Cerebellar cortex (tissue), 1 donor: ENCODE measurements at regions not wholly inside any gene's neighbourhood (a gene's known extent, or its start where the extent isn't known, plus 50 kb on each side); places are given as distances from the start of the nearest gene placed in this dataset.

Experiments used
- DNase-seq: peaks from one replicate; pipeline ENCODE4 v3.0.0-alpha.2; 2015; ENCODE audit warnings: low spot score

GRCh38 chr20:12371990-12372389, 454.3 kb downstream of the BTBD3 start:
- no peak for DNase-seq

GRCh38 chr20:12372557-12372956, 454.9 kb downstream of the BTBD3 start:
- DNase-seq = no peak

GRCh38 chr20:12375967-12376366, 458.3 kb downstream of the BTBD3 start:
- DNase-seq = no peak

GRCh38 chr20:12383821-12384220, 466.1 kb downstream of the BTBD3 start:
- no peak for DNase-seq

- DNase-seq = no peak
Measured at GRCh38 chr20:12386821-12387220, 469.1 kb downstream of the BTBD3 start.

GRCh38 chr20:12391099-12391498, 473.4 kb downstream of the BTBD3 start:
- no peak for DNase-seq

- DNase-seq = no peak
Measured at GRCh38 chr20:12394786-12395185, 477.1 kb downstream of the BTBD3 start.

GRCh38 chr20:12395353-12395752, 477.7 kb downstream of the BTBD3 start:
- DNase-seq = no peak

GRCh38 chr20:12395760-12396159, 478.1 kb downstream of the BTBD3 start:
- no peak for DNase-seq

- no peak for DNase-seq
Measured at GRCh38 chr20:12399110-12399836, 481.6 kb downstream of the BTBD3 start.

- no peak for DNase-seq
Measured at GRCh38 chr20:12404941-12405340, 487.2 kb downstream of the BTBD3 start.

GRCh38 chr20:12406978-12407377, 489.3 kb downstream of the BTBD3 start:
- no peak for DNase-seq

- DNase-seq = no peak
Measured at GRCh38 chr20:12409501-12409900, 491.8 kb downstream of the BTBD3 start.

- no peak for DNase-seq
Measured at GRCh38 chr20:12410783-12411182, 493.1 kb downstream of the BTBD3 start.

GRCh38 chr20:12411246-12411940, 493.7 kb downstream of the BTBD3 start:
- peak; percentile 78 for DNase-seq

- DNase-seq = no peak
Measured at GRCh38 chr20:12413116-12413515, 495.4 kb downstream of the BTBD3 start.

GRCh38 chr20:12414446-12415274, 497.0 kb downstream of the BTBD3 start:
- DNase-seq = no peak

GRCh38 chr20:12416281-12416680, 498.6 kb downstream of the BTBD3 start:
- no peak for DNase-seq

- no peak for DNase-seq
Measured at GRCh38 chr20:12433724-12434123, 516.0 kb downstream of the BTBD3 start.

GRCh38 chr20:12434672-12435071, 517.0 kb downstream of the BTBD3 start:
- DNase-seq = no peak

- no peak for DNase-seq
Measured at GRCh38 chr20:12435268-12435667, 517.6 kb downstream of the BTBD3 start.

GRCh38 chr20:12453711-12454110, 536.0 kb downstream of the BTBD3 start:
- no peak for DNase-seq

- DNase-seq = no peak
Measured at GRCh38 chr20:12455148-12455547, 537.5 kb downstream of the BTBD3 start.
